Mesendoderm (in vitro differentiated cells): ENCODE measurements at regions not wholly inside any gene's neighbourhood (a gene's known extent, or its start where the extent isn't known, plus 50 kb on each side); places are given as distances from the start of the nearest gene placed in this dataset.

Source experiments
- DNase-seq: peaks from one replicate; pipeline ENCODE4 v3.0.0; 2013
- H2AK5ac ChIP-seq: 2 replicates; pipeline ENCODE4 v1.6.1; 2013; ENCODE audit warnings: low read length, inconsistent platforms
- H2BK120ac ChIP-seq: 2 replicates; pipeline ENCODE4 v1.6.1; 2013; ENCODE audit warnings: low read depth, mild to moderate bottlenecking, low read length, moderate library complexity, mixed read lengths
- H2BK15ac ChIP-seq: replicated peaks from 2 replicates; pipeline ENCODE4 v1.6.1; 2013; ENCODE audit warnings: low read depth, mild to moderate bottlenecking, moderate library complexity
- H2BK5ac ChIP-seq: 2 replicates; pipeline ENCODE4 v1.6.1; 2013; ENCODE audit warnings: low read length, inconsistent platforms
- H3K18ac ChIP-seq: 2 replicates; pipeline ENCODE4 v1.6.1; 2013; ENCODE audit warnings: mild to moderate bottlenecking, low read length, mixed read lengths
- H3K23ac ChIP-seq: one replicate; pipeline ENCODE4 v1.6.1; 2013; ENCODE audit warnings: low read length
- H3K27ac ChIP-seq: 2 replicates; pipeline ENCODE4 v1.5.1; 2013; ENCODE audit warnings: low read depth, mild to moderate bottlenecking, inconsistent platforms, low read length, moderate library complexity
- H3K27me3 ChIP-seq: 2 replicates; pipeline ENCODE4 v1.6.1; 2013; ENCODE audit warnings: low read length, control low read depth, mild to moderate bottlenecking, inconsistent platforms; ENCODE audit not compliant: insufficient read depth, poor library complexity
- H3K36me3 ChIP-seq: 2 replicates; pipeline ENCODE4 v1.6.1; 2013; ENCODE audit warnings: low read length, inconsistent platforms; ENCODE audit not compliant: control insufficient read depth, insufficient read depth
- H3K4ac ChIP-seq: one replicate; pipeline ENCODE4 v1.6.1; 2013; ENCODE audit warnings: low read depth, mild to moderate bottlenecking, low read length, moderate library complexity
- H3K4me1 ChIP-seq: 2 replicates; pipeline ENCODE4 v1.6.1; 2013; ENCODE audit warnings: low read depth, low read length, inconsistent platforms; ENCODE audit not compliant: control insufficient read depth
- H3K4me2 ChIP-seq: 2 replicates; pipeline ENCODE4 v1.6.1; 2013; ENCODE audit warnings: low read length
- H3K4me3 ChIP-seq: 2 replicates; pipeline ENCODE4 v1.5.1; 2013; ENCODE audit warnings: mild to moderate bottlenecking, low read length
- H3K56ac ChIP-seq: one replicate; pipeline ENCODE4 v1.6.1; 2013; ENCODE audit warnings: low read length
- H3K79me1 ChIP-seq: 2 replicates; pipeline ENCODE4 v1.6.1; 2013; ENCODE audit warnings: low read length, inconsistent platforms
- H3K79me2 ChIP-seq: 2 replicates; pipeline ENCODE4 v1.6.1; 2013; ENCODE audit warnings: mild to moderate bottlenecking, low read length; ENCODE audit not compliant: control insufficient read depth, insufficient read depth
- H3K9ac ChIP-seq: 2 replicates; pipeline ENCODE4 v1.6.1; 2013; ENCODE audit warnings: low read length, inconsistent platforms
- H4K5ac ChIP-seq: one replicate; pipeline ENCODE4 v1.6.1; 2013; ENCODE audit warnings: low read length
- H4K8ac ChIP-seq: one replicate; pipeline ENCODE4 v1.6.1; 2013; ENCODE audit warnings: low read depth, mild to moderate bottlenecking, control low read depth, low read length, moderate library complexity
- WGBS: extraction: QIAGEN DNeasy Blood & Tissue Kit; methylation state at CpG from one replicate; pipeline ENCODE4 v1.1.7; 2013; ENCODE audit warnings: low lambda C conversion rate, missing lambda C conversion rate; ENCODE audit not compliant: insufficient coverage; ENCODE audit errors: extremely low coverage; 5-methylcytosine and 5-hydroxymethylcytosine counted together

DNA sequence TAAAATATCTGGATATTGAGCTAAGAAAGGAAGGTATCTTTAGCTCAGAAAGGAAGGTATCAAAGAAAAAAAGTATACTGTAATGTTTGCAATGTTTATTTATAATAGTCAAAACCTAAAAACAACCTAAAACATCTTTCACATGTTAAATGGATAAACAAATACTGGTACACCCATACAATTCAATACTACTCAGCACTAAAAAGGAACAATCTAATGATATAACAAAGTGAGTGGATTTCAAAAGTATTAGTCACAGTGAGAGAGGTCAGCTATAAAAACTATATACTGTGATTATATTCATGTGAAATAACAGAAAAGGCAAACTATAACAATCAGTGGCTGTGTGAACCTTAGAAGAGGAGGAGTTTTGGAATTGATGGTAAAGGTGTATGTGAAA is 455.0 kb upstream of the FTMT start:
- no peak overlapping the region for H2BK5ac ChIP-seq
- H3K27ac ChIP-seq: no peak overlapping the region
- H4K8ac ChIP-seq: no peak overlapping the region
- H3K23ac ChIP-seq: no peak overlapping the region
- no peak overlapping the region for H3K18ac ChIP-seq
- no peak overlapping the region for H3K4ac ChIP-seq
- H3K4me1 ChIP-seq: no peaks in the 10 kb centered on the region
- no peaks in the 10 kb centered on the region for H3K79me1 ChIP-seq
- no peak for DNase-seq
- no peak overlapping the region for H2BK120ac ChIP-seq
- H3K4me2 ChIP-seq: no peak overlapping the region
- no peaks in the 10 kb centered on the region for H3K27me3 ChIP-seq
- H3K79me2 ChIP-seq: no peaks in the 10 kb centered on the region
- H2BK15ac ChIP-seq: no peak overlapping the region
- no peaks in the 10 kb centered on the region for H3K36me3 ChIP-seq
- no peak overlapping the region for H3K9ac ChIP-seq
- H3K56ac ChIP-seq: no peak overlapping the region
- no peak overlapping the region for H3K4me3 ChIP-seq
- H4K5ac ChIP-seq: no peak overlapping the region
- no peak overlapping the region for H2AK5ac ChIP-seq

DNA sequence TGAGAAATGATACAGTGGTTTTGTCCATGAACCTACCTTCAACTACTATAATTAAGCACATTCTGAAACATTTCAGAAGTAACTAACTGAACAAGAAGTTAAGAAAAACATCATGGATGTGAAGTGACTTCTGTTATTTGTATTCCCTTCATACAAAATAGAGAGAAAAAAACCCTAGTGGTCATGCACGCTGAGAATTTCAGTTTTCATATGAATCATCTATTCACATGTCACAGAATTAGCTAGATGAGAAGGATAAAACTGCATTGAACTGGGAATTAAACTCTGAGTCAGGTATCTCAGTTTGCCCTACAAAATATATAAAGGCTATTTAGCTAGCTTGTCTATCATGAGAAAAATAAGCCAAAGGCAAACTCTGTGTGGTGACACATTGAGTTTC is 451.8 kb upstream of the FTMT start:
- no peaks in the 10 kb centered on the region for H3K79me2 ChIP-seq
- H2AK5ac ChIP-seq: no peak overlapping the region
- WGBS: no CpG with 5 or more reads among the region's 1 CpG
- no peak overlapping the region for H3K9ac ChIP-seq
- no peak overlapping the region for H4K5ac ChIP-seq
- no peaks in the 10 kb centered on the region for H3K36me3 ChIP-seq
- no peak overlapping the region for H3K18ac ChIP-seq
- H3K56ac ChIP-seq: no peak overlapping the region
- H2BK15ac ChIP-seq: no peak overlapping the region
- no peak overlapping the region for H3K4me3 ChIP-seq
- no peak overlapping the region for H2BK5ac ChIP-seq
- H3K79me1 ChIP-seq: no peaks in the 10 kb centered on the region
- H3K23ac ChIP-seq: no peak overlapping the region
- no peak overlapping the region for H3K4ac ChIP-seq
- no peak overlapping the region for H3K4me2 ChIP-seq
- no peak overlapping the region for H3K27ac ChIP-seq
- no peaks in the 10 kb centered on the region for H3K27me3 ChIP-seq
- DNase-seq: no peak
- no peaks in the 10 kb centered on the region for H3K4me1 ChIP-seq
- no peak overlapping the region for H4K8ac ChIP-seq
- no peak overlapping the region for H2BK120ac ChIP-seq

DNA sequence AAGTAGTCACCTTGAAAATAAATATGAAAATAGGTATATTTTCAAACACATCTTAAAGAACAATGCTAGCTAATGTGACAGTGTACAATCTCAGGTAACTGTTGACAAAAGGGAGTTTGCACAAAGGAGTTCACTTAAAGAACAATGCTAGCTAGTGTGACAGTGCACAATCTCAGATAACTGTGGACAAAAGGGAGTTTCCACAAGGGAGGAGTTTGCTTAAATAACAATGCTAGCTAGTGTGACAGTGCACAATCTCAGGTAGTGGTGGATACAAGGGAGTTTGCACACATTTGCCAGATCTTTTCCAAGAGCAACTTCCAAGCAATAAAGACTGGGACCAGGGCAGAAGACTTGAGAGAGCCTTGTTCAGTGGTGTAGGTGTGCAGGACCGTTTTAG is 442.9 kb upstream of the FTMT start:
- Histone ChIP-seq H3K4me2 (no peak overlapping the region), H4K8ac (no peak overlapping the region), H3K4me3 (no peak overlapping the region), H2BK120ac (no peak overlapping the region), H3K79me1 (no peaks in the 10 kb centered on the region), H3K27ac (no peak overlapping the region), H3K79me2 (no peaks in the 10 kb centered on the region), H3K4me1 (no peaks in the 10 kb centered on the region), H3K9ac (no peak overlapping the region), H2AK5ac (no peak overlapping the region), H3K36me3 (no peaks in the 10 kb centered on the region), H4K5ac (no peak overlapping the region), H3K56ac (no peak overlapping the region), H3K18ac (no peak overlapping the region), H3K4ac (no peak overlapping the region), H3K27me3 (no peaks in the 10 kb centered on the region), H2BK15ac (no peak overlapping the region), H2BK5ac (no peak overlapping the region), H3K23ac (no peak overlapping the region)
- no peak for DNase-seq
- no CpG with 5 or more reads among the region's 1 CpG for WGBS

DNA sequence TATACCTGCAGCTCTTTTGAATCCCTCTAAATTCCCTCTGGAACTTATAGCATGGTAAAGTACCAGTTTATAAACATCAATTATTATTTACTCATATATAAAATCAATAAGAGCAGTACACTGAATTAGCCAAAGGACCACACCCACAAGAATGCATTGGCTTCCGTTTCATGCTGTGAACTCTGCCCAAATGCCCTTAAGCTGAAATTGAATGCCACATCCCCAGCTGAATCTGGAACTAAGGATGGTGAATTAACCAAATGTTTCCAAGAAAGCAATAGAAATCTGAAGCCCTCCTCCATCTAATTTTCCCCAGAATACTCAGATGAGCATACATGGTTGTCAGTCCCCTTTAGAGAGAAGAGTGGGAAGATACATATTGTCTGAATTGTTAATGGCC is 436.4 kb upstream of the FTMT start:
- Histone ChIP-seq H3K18ac (no peak overlapping the region), H4K8ac (no peak overlapping the region), H2BK120ac (no peak overlapping the region), H4K5ac (no peak overlapping the region), H3K9ac (no peak overlapping the region), H3K27me3 (no peaks in the 10 kb centered on the region), H3K23ac (no peak overlapping the region), H3K4ac (no peak overlapping the region), H3K4me3 (no peak overlapping the region), H2BK15ac (no peak overlapping the region), H3K4me1 (no peaks in the 10 kb centered on the region), H3K36me3 (no peaks in the 10 kb centered on the region), H3K79me1 (no peaks in the 10 kb centered on the region), H3K79me2 (no peaks in the 10 kb centered on the region), H3K4me2 (no peak overlapping the region), H2BK5ac (no peak overlapping the region), H2AK5ac (no peak overlapping the region), H3K27ac (no peak overlapping the region), H3K56ac (no peak overlapping the region)
- WGBS: no CpG with 5 or more reads among the region's 1 CpG
- DNase-seq: no peak

DNA sequence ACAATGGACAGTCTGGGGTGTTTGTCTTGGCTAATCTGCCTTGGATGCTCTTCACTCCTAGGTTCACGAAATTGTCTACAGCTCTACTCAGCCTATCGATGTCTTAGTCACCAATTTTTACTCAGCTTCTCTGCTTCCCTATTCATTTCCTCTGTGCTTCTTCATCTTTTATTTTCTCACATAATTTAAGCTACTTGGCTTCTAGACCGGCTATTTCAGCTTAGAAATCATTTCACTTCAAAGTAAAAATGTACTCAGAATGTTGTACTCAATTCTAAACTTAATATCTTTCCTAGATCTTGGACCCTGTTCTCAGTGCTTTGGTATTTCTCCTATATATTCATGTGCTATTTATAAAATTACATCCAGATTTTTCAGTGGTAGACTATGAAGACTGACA is 430.0 kb upstream of the FTMT start:
- no peak overlapping the region for H2AK5ac ChIP-seq
- no peaks in the 10 kb centered on the region for H3K27me3 ChIP-seq
- H3K79me2 ChIP-seq: no peaks in the 10 kb centered on the region
- no peak overlapping the region for H4K5ac ChIP-seq
- no peak overlapping the region for H3K18ac ChIP-seq
- H3K4me2 ChIP-seq: no peak overlapping the region
- no peak overlapping the region for H3K4me3 ChIP-seq
- H3K36me3 ChIP-seq: no peaks in the 10 kb centered on the region
- H2BK15ac ChIP-seq: no peak overlapping the region
- H3K56ac ChIP-seq: no peak overlapping the region
- H2BK5ac ChIP-seq: no peak overlapping the region
- no CpG with 5 or more reads among the region's 3 CpGs for WGBS
- H3K4ac ChIP-seq: no peak overlapping the region
- H3K23ac ChIP-seq: no peak overlapping the region
- H3K9ac ChIP-seq: no peak overlapping the region
- H4K8ac ChIP-seq: no peak overlapping the region
- no peaks in the 10 kb centered on the region for H3K4me1 ChIP-seq
- H3K27ac ChIP-seq: no peak overlapping the region
- no peak for DNase-seq
- H2BK120ac ChIP-seq: no peak overlapping the region
- no peaks in the 10 kb centered on the region for H3K79me1 ChIP-seq

DNA sequence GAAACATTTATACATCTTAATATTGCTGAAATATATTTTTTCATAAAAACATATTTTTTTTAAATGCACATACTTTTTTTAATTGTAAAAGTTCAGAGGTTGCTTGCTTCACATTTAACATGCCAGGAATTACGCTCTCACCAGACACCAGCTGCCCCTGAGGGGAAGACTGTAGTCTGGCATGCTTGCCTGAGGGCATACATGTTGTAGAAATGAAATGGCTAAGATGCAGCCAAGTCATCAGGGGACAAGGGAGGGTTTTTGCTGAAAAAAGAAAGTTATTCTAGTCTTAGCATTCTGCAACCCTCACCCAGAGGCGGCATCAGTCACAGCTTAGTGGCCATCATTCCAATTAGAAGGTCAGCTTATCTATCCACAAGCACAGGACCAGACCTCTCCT is 426.7 kb upstream of the FTMT start:
- no peak overlapping the region for H3K9ac ChIP-seq
- H2BK120ac ChIP-seq: no peak overlapping the region
- peak; percentile 3 for DNase-seq
- H3K4me2 ChIP-seq: no peak overlapping the region
- no peak overlapping the region for H2AK5ac ChIP-seq
- no peak overlapping the region for H4K8ac ChIP-seq
- H3K4ac ChIP-seq: no peak overlapping the region
- H4K5ac ChIP-seq: no peak overlapping the region
- no peaks in the 10 kb centered on the region for H3K79me1 ChIP-seq
- H2BK5ac ChIP-seq: no peak overlapping the region
- WGBS: no CpG with 5 or more reads among the region's 2 CpGs
- no peaks in the 10 kb centered on the region for H3K79me2 ChIP-seq
- no peaks in the 10 kb centered on the region for H3K27me3 ChIP-seq
- H3K27ac ChIP-seq: no peak overlapping the region
- no peak overlapping the region for H3K4me3 ChIP-seq
- H3K23ac ChIP-seq: no peak overlapping the region
- no peak overlapping the region for H3K56ac ChIP-seq
- no peaks in the 10 kb centered on the region for H3K4me1 ChIP-seq
- H3K18ac ChIP-seq: no peak overlapping the region
- no peaks in the 10 kb centered on the region for H3K36me3 ChIP-seq
- no peak overlapping the region for H2BK15ac ChIP-seq
